Ishikawa (cell line): ENCODE measurements at regions not wholly inside any gene's neighbourhood (a gene's known extent, or its start where the extent isn't known, plus 50 kb on each side); places are given as distances from the start of the nearest gene placed in this dataset.

ENCODE experiments used
- CREB1 ChIP-seq: IDR thresholded peaks from 2 replicates; pipeline ENCODE4 v1.6.1; 2012; ENCODE audit warnings: low read depth
- EP300 ChIP-seq: IDR thresholded peaks from 2 replicates; pipeline ENCODE4 v1.6.1; 2012; ENCODE audit warnings: borderline replicate concordance
- RAD21 ChIP-seq: IDR thresholded peaks from 2 replicates; pipeline ENCODE4 v1.6.1; 2012; ENCODE audit warnings: low read depth

DNA sequence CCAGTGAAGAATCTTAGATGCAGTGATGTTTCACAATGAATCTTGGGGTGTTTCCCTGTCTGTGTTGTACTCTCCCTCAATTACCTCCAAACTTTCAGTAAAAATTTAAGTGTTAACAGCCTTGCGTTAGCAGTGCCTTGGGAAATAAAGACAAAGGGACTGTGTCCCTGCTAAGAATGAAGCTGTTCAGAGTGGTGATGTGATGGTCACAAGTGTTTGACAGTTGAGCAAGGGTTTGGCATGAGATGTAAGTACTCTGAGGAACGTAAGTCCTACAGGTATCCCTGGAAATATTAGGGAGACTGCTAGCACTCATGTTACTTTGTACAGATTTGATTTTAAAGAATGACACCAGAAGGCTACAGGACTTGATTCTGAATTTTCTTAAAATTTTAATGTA lies 304.3 kb upstream of the DPH6 start:
- no peak for TF ChIP-seq EP300
- no peak for TF ChIP-seq RAD21
- no peak for TF ChIP-seq CREB1
